ENCODE measurements at regions not wholly inside any gene's neighbourhood (a gene's known extent, or its start where the extent isn't known, plus 50 kb on each side); places are given as distances from the start of the nearest gene placed in this dataset.

DNA sequence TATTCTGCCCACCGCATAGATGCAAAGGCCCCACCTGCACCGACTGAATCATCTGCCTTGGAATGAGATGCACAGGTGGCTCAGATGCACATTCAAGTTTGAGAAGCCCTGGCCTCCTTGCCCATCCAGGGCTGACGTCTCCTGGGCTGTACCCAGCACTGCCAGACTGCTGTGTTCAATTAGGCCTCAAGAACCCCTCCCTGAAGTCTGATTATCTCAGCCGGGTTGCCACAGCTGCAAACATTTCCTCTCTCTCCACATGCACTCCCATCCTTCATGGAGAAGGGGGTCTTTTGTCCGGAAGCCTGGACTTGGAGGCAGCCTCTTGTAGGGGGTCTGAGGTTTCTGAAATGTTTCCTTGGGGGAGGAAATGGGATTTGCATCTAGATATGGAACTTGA is 459.4 kb upstream of the PROK2 start:
- Histone ChIP-seq H3K27me3 (ENCODE audit: control insufficient read depth, insufficient read depth, low read length) (no peaks in the 10 kb centered on the region), H3K4me1 (ENCODE audit: control insufficient read depth, insufficient read depth, low read length) (no peaks in the 10 kb centered on the region), H3K36me3 (ENCODE audit: control insufficient read depth, insufficient read depth, low read length) (no peaks in the 10 kb centered on the region), H3K27ac (ENCODE audit: low read length) (no peak overlapping the region), H3K4me3 (ENCODE audit: low read depth in 2 of 2, low read length in 2 of 2) (no peak overlapping the region), H3K9me3 (ENCODE audit: control insufficient read depth, insufficient read depth, low read depth, low read length) (no peaks in the 10 kb centered on the region)
- BruUV-seq (replicated peaks), result no TSS peak
- in situ Hi-C loops (cut with HindIII; ENCODE audit: low pct_unique_long_range_greater_than_20kb, low sequenced_read_pairs), result no loop called here
- TF ChIP-seq POLR2AphosphoS5 (IDR thresholded peaks at IDR 0.05; ENCODE audit: low read depth, low read length), result no peak
- TF ChIP-seq, protein P1, sequence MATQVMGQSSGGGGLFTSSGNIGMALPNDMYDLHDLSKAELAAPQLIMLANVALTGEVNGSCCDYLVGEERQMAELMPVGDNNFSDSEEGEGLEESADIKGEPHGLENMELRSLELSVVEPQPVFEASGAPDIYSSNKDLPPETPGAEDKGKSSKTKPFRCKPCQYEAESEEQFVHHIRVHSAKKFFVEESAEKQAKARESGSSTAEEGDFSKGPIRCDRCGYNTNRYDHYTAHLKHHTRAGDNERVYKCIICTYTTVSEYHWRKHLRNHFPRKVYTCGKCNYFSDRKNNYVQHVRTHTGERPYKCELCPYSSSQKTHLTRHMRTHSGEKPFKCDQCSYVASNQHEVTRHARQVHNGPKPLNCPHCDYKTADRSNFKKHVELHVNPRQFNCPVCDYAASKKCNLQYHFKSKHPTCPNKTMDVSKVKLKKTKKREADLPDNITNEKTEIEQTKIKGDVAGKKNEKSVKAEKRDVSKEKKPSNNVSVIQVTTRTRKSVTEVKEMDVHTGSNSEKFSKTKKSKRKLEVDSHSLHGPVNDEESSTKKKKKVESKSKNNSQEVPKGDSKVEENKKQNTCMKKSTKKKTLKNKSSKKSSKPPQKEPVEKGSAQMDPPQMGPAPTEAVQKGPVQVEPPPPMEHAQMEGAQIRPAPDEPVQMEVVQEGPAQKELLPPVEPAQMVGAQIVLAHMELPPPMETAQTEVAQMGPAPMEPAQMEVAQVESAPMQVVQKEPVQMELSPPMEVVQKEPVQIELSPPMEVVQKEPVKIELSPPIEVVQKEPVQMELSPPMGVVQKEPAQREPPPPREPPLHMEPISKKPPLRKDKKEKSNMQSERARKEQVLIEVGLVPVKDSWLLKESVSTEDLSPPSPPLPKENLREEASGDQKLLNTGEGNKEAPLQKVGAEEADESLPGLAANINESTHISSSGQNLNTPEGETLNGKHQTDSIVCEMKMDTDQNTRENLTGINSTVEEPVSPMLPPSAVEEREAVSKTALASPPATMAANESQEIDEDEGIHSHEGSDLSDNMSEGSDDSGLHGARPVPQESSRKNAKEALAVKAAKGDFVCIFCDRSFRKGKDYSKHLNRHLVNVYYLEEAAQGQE (IDR thresholded peaks at IDR 0.05; ENCODE audit: insufficient read depth in 1 of 2, low read depth in 2 of 2, low read length in 1 of 2), result no peak
- TF ChIP-seq CTCF (IDR thresholded peaks at IDR 0.05), result no peak
- TF ChIP-seq SIN3A (IDR thresholded peaks at IDR 0.05; ENCODE audit: borderline replicate concordance, insufficient read depth, low read depth, low read length), result no peak
- no peak for TF ChIP-seq TCF7L2 (IDR thresholded peaks at IDR 0.05; ENCODE audit: low read depth, low read length)
- ChIA-PET POLR2A (no interaction called here), CTCF (no interaction called here)
- no peak for DNase-seq (ENCODE audit: low read depth, low spot score)
- ATAC-seq, result no peak
- intact Hi-C loops (cut with micrococcal nuclease; ENCODE audit: unreplicated experiment), result no loop called here

DNA sequence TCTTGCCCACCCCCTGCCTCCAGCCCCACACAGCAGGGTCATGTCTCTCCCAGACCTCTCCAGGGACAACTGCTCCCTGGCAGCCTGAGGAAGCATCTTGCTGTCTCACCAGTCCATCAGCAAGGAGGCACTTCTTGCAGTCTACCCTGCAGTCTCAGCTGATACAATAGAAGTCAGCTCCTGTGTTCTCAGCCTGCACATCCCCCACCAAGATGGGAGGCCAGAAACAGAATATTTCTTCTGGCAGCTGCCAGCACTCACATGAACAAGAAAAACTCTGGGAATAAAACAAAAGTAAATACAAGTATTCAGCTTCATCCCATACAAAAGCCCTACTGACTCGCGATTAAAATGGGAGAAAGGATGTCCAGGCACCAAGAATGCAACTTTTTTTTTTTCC is 457.4 kb upstream of the PROK2 start:
- DNase-seq (ENCODE audit: low read depth, low spot score), result no peak
- CTCF ChIA-PET, result no interaction called here
- no peaks in the 10 kb centered on the region for H3K36me3 ChIP-seq (ENCODE audit: control insufficient read depth, insufficient read depth, low read length)
- in situ Hi-C loops (cut with HindIII; ENCODE audit: low pct_unique_long_range_greater_than_20kb, low sequenced_read_pairs), result no loop called here
- H3K4me3 ChIP-seq (ENCODE audit: low read depth in 2 of 2, low read length in 2 of 2), result no peak overlapping the region
- H3K4me1 ChIP-seq (ENCODE audit: control insufficient read depth, insufficient read depth, low read length), result no peaks in the 10 kb centered on the region
- POLR2A ChIA-PET, result no interaction called here
- TF ChIP-seq TCF7L2 (IDR thresholded peaks at IDR 0.05; ENCODE audit: low read depth, low read length), result no peak
- TF ChIP-seq CTCF (IDR thresholded peaks at IDR 0.05), result no peak
- TF ChIP-seq, protein P1 (IDR thresholded peaks at IDR 0.05; ENCODE audit: insufficient read depth in 1 of 2, low read depth in 2 of 2, low read length in 1 of 2), result no peak
- no peak for TF ChIP-seq SIN3A (IDR thresholded peaks at IDR 0.05; ENCODE audit: borderline replicate concordance, insufficient read depth, low read depth, low read length)
- no peak for TF ChIP-seq POLR2AphosphoS5 (IDR thresholded peaks at IDR 0.05; ENCODE audit: low read depth, low read length)
- H3K9me3 ChIP-seq (ENCODE audit: control insufficient read depth, insufficient read depth, low read depth, low read length), result no peaks in the 10 kb centered on the region
- no peaks in the 10 kb centered on the region for H3K27me3 ChIP-seq (ENCODE audit: control insufficient read depth, insufficient read depth, low read length)
- H3K27ac ChIP-seq (ENCODE audit: low read length), result no peak overlapping the region
- no peak for ATAC-seq
- intact Hi-C loops (cut with micrococcal nuclease; ENCODE audit: unreplicated experiment), result no loop called here
- no TSS peak for BruUV-seq (replicated peaks)
